Gastrocnemius medialis (tissue), 4 donors: ENCODE measurements at regions not wholly inside any gene's neighbourhood (a gene's known extent, or its start where the extent isn't known, plus 50 kb on each side); places are given as distances from the start of the nearest gene placed in this dataset.

Experiments
- ATAC-seq, 2 donors: fragments of 150-250 bp; one replicate each; pipeline ENCODE4 v1.9.1; 2016
- DNase-seq, 2 donors: peaks; one replicate each; pipeline ENCODE4 v3.0.0-alpha.2; 2019
- H3K27ac ChIP-seq, 4 donors: fragments of 200-600 bp; sonication (generic); 1 replicate in 1 of 4; 2 replicates in 3 of 4; pipeline ENCODE4 v1.5.1; 2016 to 2018; ENCODE audit warnings: mild to moderate bottlenecking in 2 of 4, moderate library complexity in 1 of 4
- H3K27me3 ChIP-seq, 3 donors: fragments of 200-600 bp; sonication (generic) in 2 of 3; 1 replicate in 1 of 3; 2 replicates in 2 of 3; pipeline versions ENCODE4 v1.5.1 to v1.6.0; 2016 to 2019; ENCODE audit warnings: mild to moderate bottlenecking in 1 of 3, moderate library complexity in 1 of 3
- H3K36me3 ChIP-seq, 2 donors: fragments of 200-600 bp; sonication (generic) in 1 of 2; one replicate each; pipeline ENCODE4 v1.5.1; 2017 to 2018
- H3K4me1 ChIP-seq, 2 donors: fragments of 200-600 bp; sonication (generic) in 1 of 2; one replicate each; pipeline ENCODE4 v1.5.1; 2016 to 2017; ENCODE audit warnings: mild to moderate bottlenecking in 2 of 2
- H3K4me3 ChIP-seq, 4 donors: fragments of 200-600 bp; sonication (generic) in 3 of 4; 1 replicate in 1 of 4; 2 replicates in 3 of 4; pipeline ENCODE4 v1.5.1; 2016 to 2019; ENCODE audit warnings: mild to moderate bottlenecking in 2 of 4
- H3K9me3 ChIP-seq, 3 donors: fragments of 200-600 bp; sonication (generic) in 2 of 3; 1 replicate in 1 of 3; 2 replicates in 2 of 3; pipeline ENCODE4 v1.5.1; 2016 to 2019
- POLR2A ChIP-seq, 2 donors: fragments of 450-650 bp; IDR thresholded peaks; one replicate each; pipeline ENCODE4 v1.6.1; 2017; ENCODE audit warnings: antibody characterized with exemption in 2 of 2, mild to moderate bottlenecking in 2 of 2, moderate library complexity in 2 of 2
- in situ Hi-C, 4 donors: fragments of 200-750 bp; cut with MboI; loops; one replicate each; pipeline versions ENCODE4 v1.15.0 to v1.8.0; 2017; ENCODE audit warnings: low sequenced_read_pairs in 4 of 4
- intact Hi-C: fragments of 100-400 bp; cut with DNase I; formaldehyde crosslinking; loops from one replicate; pipeline ENCODE4 v1.15.1; 2023; ENCODE audit warnings: low total_unique reads
- TF ChIP-seq, protein P1 (sequence below), 5 experiments: fragments of 450-650 bp in 3 of 5; fragments of 200-600 bp in 2 of 5; sonication (generic) in 2 of 5; IDR thresholded peaks in 4 of 5; conservative IDR thresholded peaks in 1 of 5; 1 replicate in 4 of 5; 2 replicates in 1 of 5; pipeline ENCODE4 v1.5.1; 2016 to 2019; ENCODE audit warnings: antibody characterized with exemption in 5 of 5, mild to moderate bottlenecking in 3 of 5, moderate library complexity in 3 of 5

- intact Hi-C loops: no loop called here
- no peaks in the 10 kb centered on the region for H3K9me3 ChIP-seq
- no peaks in the 10 kb centered on the region for H3K4me1 ChIP-seq
- H3K36me3 ChIP-seq: no peaks in the 10 kb centered on the region
- no peak for TF ChIP-seq POLR2A (IDR thresholded peaks at IDR 0.05)
- TF ChIP-seq, protein P1, sequence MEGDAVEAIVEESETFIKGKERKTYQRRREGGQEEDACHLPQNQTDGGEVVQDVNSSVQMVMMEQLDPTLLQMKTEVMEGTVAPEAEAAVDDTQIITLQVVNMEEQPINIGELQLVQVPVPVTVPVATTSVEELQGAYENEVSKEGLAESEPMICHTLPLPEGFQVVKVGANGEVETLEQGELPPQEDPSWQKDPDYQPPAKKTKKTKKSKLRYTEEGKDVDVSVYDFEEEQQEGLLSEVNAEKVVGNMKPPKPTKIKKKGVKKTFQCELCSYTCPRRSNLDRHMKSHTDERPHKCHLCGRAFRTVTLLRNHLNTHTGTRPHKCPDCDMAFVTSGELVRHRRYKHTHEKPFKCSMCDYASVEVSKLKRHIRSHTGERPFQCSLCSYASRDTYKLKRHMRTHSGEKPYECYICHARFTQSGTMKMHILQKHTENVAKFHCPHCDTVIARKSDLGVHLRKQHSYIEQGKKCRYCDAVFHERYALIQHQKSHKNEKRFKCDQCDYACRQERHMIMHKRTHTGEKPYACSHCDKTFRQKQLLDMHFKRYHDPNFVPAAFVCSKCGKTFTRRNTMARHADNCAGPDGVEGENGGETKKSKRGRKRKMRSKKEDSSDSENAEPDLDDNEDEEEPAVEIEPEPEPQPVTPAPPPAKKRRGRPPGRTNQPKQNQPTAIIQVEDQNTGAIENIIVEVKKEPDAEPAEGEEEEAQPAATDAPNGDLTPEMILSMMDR (IDR thresholded peaks at IDR 0.05 in 4 of 5, conservative IDR thresholded peaks at IDR 0.05 in 1 of 5): no peak
- DNase-seq (no peak), ATAC-seq (no peak)
- no peak overlapping the region for H3K27ac ChIP-seq
- no peaks in the 10 kb centered on the region for H3K27me3 ChIP-seq
- in situ Hi-C loops: no loop called here
- H3K4me3 ChIP-seq: no peak overlapping the region
These were observed 524.9 kb upstream of the CHRM3 start for GRCh38 chr1:238861342-238862066.

DNA sequence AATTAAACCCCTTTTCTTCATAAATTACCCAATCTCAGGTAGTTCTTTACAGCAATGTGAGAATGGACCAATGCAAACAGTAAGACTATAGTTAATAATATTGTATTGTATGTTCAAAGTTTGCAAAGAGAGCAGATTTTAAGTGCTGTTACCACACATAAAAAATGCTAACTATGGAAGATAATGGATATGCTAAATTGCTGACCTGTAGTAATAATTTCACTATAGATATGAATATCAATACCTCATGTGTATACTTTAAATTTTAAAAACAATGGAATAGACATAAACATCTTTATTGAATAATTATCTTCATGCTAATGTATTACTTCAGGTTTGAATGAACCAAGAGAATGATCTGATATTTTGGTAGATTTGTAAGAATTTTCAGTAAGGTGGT lies 552.4 kb upstream of the CHRM3 start:
- H3K27me3 ChIP-seq: no peaks in the 10 kb centered on the region
- no peaks in the 10 kb centered on the region for H3K9me3 ChIP-seq
- H3K4me3 ChIP-seq: no peak overlapping the region
- no peak overlapping the region for H3K27ac ChIP-seq
- H3K4me1 ChIP-seq: no peaks in the 10 kb centered on the region
- intact Hi-C loops (no loop called here), in situ Hi-C loops (no loop called here)
- no peaks in the 10 kb centered on the region for H3K36me3 ChIP-seq
- ATAC-seq (no peak), DNase-seq (no peak)
- TF ChIP-seq, protein P1 (IDR thresholded peaks at IDR 0.05 in 4 of 5, conservative IDR thresholded peaks at IDR 0.05 in 1 of 5): no peak
- no peak for TF ChIP-seq POLR2A (IDR thresholded peaks at IDR 0.05)

- no peaks in the 10 kb centered on the region for H3K9me3 ChIP-seq
- H3K36me3 ChIP-seq: no peaks in the 10 kb centered on the region
- in situ Hi-C loops (no loop called here), intact Hi-C loops (no loop called here)
- no peaks in the 10 kb centered on the region for H3K4me1 ChIP-seq
- DNase-seq (no peak), ATAC-seq (no peak)
- no peaks in the 10 kb centered on the region for H3K27me3 ChIP-seq
- no peak overlapping the region for H3K4me3 ChIP-seq
- no peak overlapping the region for H3K27ac ChIP-seq
- TF ChIP-seq, protein P1 (IDR thresholded peaks at IDR 0.05 in 4 of 5, conservative IDR thresholded peaks at IDR 0.05 in 1 of 5): no peak
- TF ChIP-seq POLR2A (IDR thresholded peaks at IDR 0.05): no peak
These were observed 554.3 kb upstream of the CHRM3 start for GRCh38 chr1:238832106-238832505.

DNA sequence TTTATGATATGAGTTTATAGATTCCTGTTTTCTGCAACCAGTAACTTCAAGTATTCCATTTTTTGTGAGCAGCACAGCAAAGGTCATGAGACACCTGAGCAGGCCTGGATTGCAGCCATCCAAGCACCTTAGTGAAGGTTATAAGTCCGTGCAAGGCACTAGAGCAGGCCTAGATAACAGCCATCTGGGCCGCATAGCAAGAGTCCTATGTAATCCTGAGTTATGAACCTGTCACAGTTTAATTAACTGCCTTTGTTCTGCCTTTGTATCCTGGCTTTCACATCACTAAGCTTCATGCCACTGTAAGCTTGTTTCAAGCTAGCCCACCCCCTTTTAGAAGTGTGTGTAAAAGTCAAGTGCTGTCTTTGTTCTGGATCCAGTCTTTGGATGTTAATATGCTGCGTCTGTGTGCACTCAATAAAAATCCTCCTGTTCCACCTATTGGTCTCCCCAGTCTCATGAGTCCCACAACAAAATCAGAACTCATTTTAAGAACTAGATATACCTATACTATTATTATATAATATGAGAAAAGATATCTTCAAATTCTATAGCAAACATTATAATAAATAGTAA lies 556.2 kb upstream of the CHRM3 start:
- intact Hi-C loops (no loop called here), in situ Hi-C loops (no loop called here)
- DNase-seq (no peak), ATAC-seq (no peak)
- TF ChIP-seq, protein P1 (IDR thresholded peaks at IDR 0.05 in 4 of 5, conservative IDR thresholded peaks at IDR 0.05 in 1 of 5): no peak
- no peak for TF ChIP-seq POLR2A (IDR thresholded peaks at IDR 0.05)
- H3K4me3 ChIP-seq: no peak overlapping the region
- no peaks in the 10 kb centered on the region for H3K27me3 ChIP-seq
- H3K4me1 ChIP-seq: no peaks in the 10 kb centered on the region
- H3K27ac ChIP-seq: no peak overlapping the region
- H3K9me3 ChIP-seq: no peaks in the 10 kb centered on the region
- H3K36me3 ChIP-seq: no peaks in the 10 kb centered on the region
